Colonic mucosa (tissue), 4 donors: ENCODE measurements at regions not wholly inside any gene's neighbourhood (a gene's known extent, or its start where the extent isn't known, plus 50 kb on each side); places are given as distances from the start of the nearest gene placed in this dataset.
"Not testable (repeated sequence)": the region's sequence is repeated elsewhere in the genome, so short reads cannot be mapped to it uniquely, and the experiment has no call there.

ENCODE experiments used
- DNase-seq: peaks from one replicate; pipeline ENCODE4 v3.0.0-alpha.2; 2020
- H3K27ac ChIP-seq: fragments of 200-600 bp; one replicate; pipeline ENCODE4 v1.8.0; 2021
- H3K27me3 ChIP-seq: fragments of 200-600 bp; one replicate; pipeline ENCODE4 v1.8.0; 2021
- H3K36me3 ChIP-seq: fragments of 200-600 bp; one replicate; pipeline ENCODE4 v1.8.0; 2021
- H3K4me1 ChIP-seq: fragments of 200-600 bp; one replicate; pipeline ENCODE4 v1.8.0; 2021; ENCODE audit warnings: mild to moderate bottlenecking
- H3K4me3 ChIP-seq: fragments of 200-600 bp; one replicate; pipeline ENCODE4 v1.8.0; 2021
- H3K9ac ChIP-seq, 2 donors: one replicate each; pipeline ENCODE4 v1.7.0; 2013; ENCODE audit warnings: control low read depth in 2 of 2, low read depth in 2 of 2, low read length in 2 of 2
- H3K9me3 ChIP-seq: fragments of 200-600 bp; one replicate; pipeline ENCODE4 v1.8.0; 2021
- intact Hi-C: fragments of 100-400 bp; cut with DNase I; formaldehyde crosslinking; loops from one replicate; pipeline ENCODE4 v1.14.1; 2022
- TF ChIP-seq, protein P1 (sequence below): fragments of 200-600 bp; IDR thresholded peaks from one replicate; pipeline ENCODE4 v1.8.0; 2022; ENCODE audit warnings: antibody characterized with exemption, mild to moderate bottlenecking
- donor health status: healthy.
- donor health status: DM: no; HTN: no; CAD: no.
- donor health status: DM: no; HTN: no; CAD: no.

DNA sequence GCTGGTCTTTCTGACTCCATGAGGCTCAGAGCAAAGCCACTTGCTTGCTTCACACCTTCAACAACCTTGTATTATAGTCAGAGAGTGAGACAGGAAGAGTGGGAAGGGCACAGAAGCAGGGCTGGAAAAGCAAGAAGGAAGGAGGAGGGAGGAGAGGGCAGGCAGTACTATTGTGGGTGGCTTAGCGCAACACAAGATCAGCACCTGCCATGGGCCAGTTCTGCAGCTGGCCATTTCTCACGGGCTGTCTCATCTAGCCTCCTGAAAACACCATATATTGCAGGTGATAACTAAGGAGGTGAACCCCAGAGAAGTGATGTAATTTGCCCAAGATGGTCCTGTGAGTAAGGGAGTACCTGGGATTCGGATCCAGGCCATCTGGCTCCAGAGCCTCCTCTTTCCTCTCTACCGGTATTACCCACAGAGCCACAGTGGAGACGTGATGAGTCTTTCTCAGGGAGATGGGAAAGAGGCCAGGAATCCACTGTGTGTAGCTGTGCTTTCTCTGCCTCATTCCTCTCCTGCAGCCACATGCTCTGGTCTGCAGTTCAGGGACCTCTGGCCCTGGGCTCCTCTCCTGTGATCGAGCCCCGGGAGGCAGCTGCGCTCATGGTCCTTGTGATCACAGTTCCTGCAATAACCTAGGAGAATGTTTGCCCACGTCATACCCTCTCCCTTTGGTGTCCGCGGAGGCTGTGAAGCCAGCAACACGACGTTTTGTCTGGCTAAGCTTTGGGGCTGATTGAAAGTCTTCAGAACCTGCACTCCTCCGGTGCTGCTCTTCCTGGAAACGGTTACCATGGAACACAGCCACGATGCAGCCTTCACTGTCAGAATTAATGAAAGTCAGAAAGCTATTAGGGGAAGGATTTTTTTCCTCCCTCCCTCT is 178.1 kb upstream of the CCL2 start:
- intact Hi-C loops = no loop called here
- no peaks in the 10 kb centered on the region for H3K36me3 ChIP-seq
- H3K9ac ChIP-seq = no peak overlapping the region
- no peaks in the 10 kb centered on the region for H3K27me3 ChIP-seq
- no peak overlapping the region for H3K27ac ChIP-seq
- H3K4me3 ChIP-seq = no peak overlapping the region
- TF ChIP-seq, protein P1, sequence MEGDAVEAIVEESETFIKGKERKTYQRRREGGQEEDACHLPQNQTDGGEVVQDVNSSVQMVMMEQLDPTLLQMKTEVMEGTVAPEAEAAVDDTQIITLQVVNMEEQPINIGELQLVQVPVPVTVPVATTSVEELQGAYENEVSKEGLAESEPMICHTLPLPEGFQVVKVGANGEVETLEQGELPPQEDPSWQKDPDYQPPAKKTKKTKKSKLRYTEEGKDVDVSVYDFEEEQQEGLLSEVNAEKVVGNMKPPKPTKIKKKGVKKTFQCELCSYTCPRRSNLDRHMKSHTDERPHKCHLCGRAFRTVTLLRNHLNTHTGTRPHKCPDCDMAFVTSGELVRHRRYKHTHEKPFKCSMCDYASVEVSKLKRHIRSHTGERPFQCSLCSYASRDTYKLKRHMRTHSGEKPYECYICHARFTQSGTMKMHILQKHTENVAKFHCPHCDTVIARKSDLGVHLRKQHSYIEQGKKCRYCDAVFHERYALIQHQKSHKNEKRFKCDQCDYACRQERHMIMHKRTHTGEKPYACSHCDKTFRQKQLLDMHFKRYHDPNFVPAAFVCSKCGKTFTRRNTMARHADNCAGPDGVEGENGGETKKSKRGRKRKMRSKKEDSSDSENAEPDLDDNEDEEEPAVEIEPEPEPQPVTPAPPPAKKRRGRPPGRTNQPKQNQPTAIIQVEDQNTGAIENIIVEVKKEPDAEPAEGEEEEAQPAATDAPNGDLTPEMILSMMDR = no peak
- no peaks in the 10 kb centered on the region for H3K9me3 ChIP-seq
- no peak for DNase-seq
- no peaks in the 10 kb centered on the region for H3K4me1 ChIP-seq

DNA sequence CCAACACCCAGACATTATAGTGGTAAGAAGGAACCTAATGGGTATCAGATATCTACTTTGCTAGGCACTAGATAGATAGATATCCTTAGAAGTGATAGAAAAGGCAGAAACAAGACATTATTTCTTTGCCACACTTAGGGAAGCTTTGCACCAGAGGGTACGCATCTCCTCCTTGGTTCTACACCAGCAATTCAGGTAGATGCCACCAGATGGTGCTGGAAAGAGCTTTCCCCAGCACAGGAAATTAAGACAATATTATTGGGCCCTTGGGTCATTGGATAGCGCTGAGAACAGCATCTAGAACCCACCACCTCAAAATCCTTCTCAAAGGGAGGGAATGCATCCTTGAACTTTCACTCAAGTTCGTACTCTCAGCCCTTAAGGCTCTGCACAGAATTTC is 173.8 kb upstream of the CCL2 start:
- intact Hi-C loops = no loop called here
- H3K27ac ChIP-seq = no peak overlapping the region
- H3K36me3 ChIP-seq = no peaks in the 10 kb centered on the region
- H3K27me3 ChIP-seq = no peaks in the 10 kb centered on the region
- no peak overlapping the region for H3K9ac ChIP-seq
- no peak for DNase-seq
- H3K4me3 ChIP-seq = no peak overlapping the region
- no peaks in the 10 kb centered on the region for H3K4me1 ChIP-seq
- no peaks in the 10 kb centered on the region for H3K9me3 ChIP-seq
- TF ChIP-seq, protein P1 = no peak

DNA sequence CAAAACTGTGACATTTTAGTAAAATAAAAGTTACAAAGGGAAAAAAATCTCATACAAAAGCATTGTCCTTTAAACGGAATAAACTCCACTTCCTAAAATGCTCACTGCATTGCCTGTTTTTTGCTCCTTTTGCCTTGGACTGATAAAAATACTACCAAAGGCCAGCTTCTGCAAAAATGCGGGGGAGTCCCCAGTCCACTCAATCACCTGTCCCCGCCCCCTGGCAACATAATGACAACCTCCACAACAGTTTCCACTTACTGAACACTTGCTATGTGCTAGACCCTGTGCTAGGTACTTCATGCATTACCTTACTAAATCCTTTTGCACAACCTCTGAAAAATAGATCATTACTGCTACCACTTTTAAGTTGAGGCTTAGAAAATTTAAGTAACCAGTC is 172.7 kb upstream of the CCL2 start:
- no peak overlapping the region for H3K4me3 ChIP-seq
- TF ChIP-seq, protein P1 = no peak
- H3K36me3 ChIP-seq = no peaks in the 10 kb centered on the region
- H3K4me1 ChIP-seq = no peaks in the 10 kb centered on the region
- no peak for DNase-seq
- no peaks in the 10 kb centered on the region for H3K27me3 ChIP-seq
- intact Hi-C loops = no loop called here
- H3K9ac ChIP-seq = no peak overlapping the region
- no peaks in the 10 kb centered on the region for H3K9me3 ChIP-seq
- H3K27ac ChIP-seq = no peak overlapping the region

DNA sequence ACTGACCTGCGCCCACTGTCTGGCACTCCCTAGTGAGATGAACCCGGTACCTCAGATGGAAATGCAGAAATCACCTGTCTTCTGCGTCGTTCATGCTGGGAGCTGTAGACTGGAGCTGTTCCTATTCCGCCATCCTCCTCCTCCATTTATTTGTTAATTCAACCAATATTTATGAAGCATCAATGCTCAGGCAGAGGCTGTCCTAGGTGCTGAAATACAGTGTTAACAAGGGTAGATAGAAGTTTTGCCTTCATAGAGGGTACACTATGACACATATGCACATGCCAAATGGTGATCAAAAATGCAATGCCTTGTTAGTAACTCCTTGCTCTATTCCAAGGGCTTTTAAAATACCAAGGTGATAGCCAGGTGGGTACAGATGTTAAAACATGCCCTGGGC is 166.0 kb upstream of the CCL2 start:
- H3K9me3 ChIP-seq, intact Hi-C loops, H3K4me1 ChIP-seq, H3K36me3 ChIP-seq, H3K9ac ChIP-seq, H3K27ac ChIP-seq, H3K27me3 ChIP-seq, H3K4me3 ChIP-seq, DNase-seq: not testable (repeated sequence)

DNA sequence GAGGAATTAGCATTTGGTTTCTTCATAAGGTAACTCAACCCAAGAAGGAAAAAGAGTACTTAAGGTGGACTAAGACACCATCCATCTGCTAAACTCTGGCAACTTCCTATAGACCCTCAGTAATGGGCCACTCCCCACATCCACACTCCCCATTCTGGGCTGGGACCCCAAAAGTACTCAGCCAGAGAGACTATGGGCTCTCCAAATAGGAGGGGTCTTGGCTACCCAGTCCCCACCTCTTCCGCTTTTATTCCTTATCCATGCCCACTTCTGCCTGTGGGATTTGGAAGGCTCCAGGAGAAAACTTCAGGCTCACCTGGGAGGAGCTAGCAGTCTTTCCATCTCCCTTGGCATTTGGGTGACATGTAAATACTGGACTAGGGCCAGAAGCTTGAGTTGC is 164.5 kb upstream of the CCL2 start:
- Histone ChIP-seq H3K36me3 (no peaks in the 10 kb centered on the region), H3K9me3 (no peaks in the 10 kb centered on the region), H3K4me1 (no peaks in the 10 kb centered on the region), H3K27ac (no peak overlapping the region), H3K4me3 (no peak overlapping the region), H3K9ac (no peak overlapping the region), H3K27me3 (no peaks in the 10 kb centered on the region)
- TF ChIP-seq, protein P1 = no peak
- intact Hi-C loops = no loop called here
- no peak for DNase-seq

DNA sequence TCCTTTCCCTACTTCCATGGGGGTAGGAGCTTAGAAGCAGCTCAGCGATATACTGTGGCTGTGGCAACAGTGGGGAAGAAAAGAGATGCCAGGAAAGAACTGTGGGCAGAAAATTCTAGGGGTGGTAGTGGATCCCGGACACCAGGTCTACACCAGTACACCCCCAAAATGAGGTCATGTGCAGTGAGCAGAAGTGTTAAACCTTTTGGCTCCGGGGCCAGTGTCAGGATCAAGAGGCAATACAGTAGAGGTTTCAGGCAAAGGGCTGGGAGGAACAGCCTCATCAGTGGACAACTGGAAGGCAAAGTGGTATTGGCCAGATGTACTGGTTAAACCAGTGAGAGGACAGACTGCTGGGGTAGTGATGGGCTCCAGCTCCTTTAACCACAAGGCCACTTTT is 163.1 kb upstream of the CCL2 start:
- no peak overlapping the region for H3K9ac ChIP-seq
- H3K27ac ChIP-seq = no peak overlapping the region
- DNase-seq = no peak
- no peaks in the 10 kb centered on the region for H3K36me3 ChIP-seq
- no peak overlapping the region for H3K4me3 ChIP-seq
- H3K9me3 ChIP-seq = no peaks in the 10 kb centered on the region
- H3K27me3 ChIP-seq = no peaks in the 10 kb centered on the region
- H3K4me1 ChIP-seq = no peaks in the 10 kb centered on the region
- intact Hi-C loops = no loop called here
- TF ChIP-seq, protein P1 = no peak
